K562 (cell line): ENCODE measurements at regions not wholly inside any gene's neighbourhood (a gene's known extent, or its start where the extent isn't known, plus 50 kb on each side); places are given as distances from the start of the nearest gene placed in this dataset.

Experiments
- ATAC-seq: fragments of 200-7000 bp; cut with Tn5 transposase; 3 replicates; pipeline ENCODE4 v1.9.1; 2020; ENCODE audit warnings: moderate library complexity
- BruUV-seq: library from RNA; stranded (reverse); fragments of 400-500 nt; replicated peaks from 2 replicates; lab custom pipeline; 2021; lab: Mats Ljungman, UMichigan
- CTCF ChIA-PET: fragments of 300-600 bp; formaldehyde crosslinking; extraction: SDS; loops from one replicate; lab custom pipeline; 2021; ENCODE audit warnings: low intra/inter-chr PET ratio; lab: Yijun Ruan, JAX
- POLR2A ChIA-PET: fragments of 300-600, 350-650 bp; sonication (Branson Sonifier 250); formaldehyde crosslinking; extraction: SDS; loops from one replicate; lab custom pipeline; 2021; ENCODE audit warnings: antibody characterized with exemption, inconsistent platforms; lab: Yijun Ruan, JAX
- DNase-seq, 4 experiments: peaks; one replicate each; pipeline versions ENCODE4 v3.0.0 to v3.0.0-alpha.2; 2011 to 2018; ENCODE audit warnings: low spot score in 3 of 4, mixed read lengths in 3 of 4; ENCODE audit errors: extremely low read depth in 1 of 4
- FAIRE-seq: peaks from 2 replicates; lab custom pipeline; 2011; peaks lifted over from hg19 to GRCh38; lab: Jason Lieb, UNC
- H2AFZ ChIP-seq: 2 replicates; pipeline ENCODE4 v1.6.0; 2011; ENCODE audit warnings: low read depth, low read length, control low read depth, inconsistent platforms
- H3K27ac ChIP-seq: fragments of 200-600 bp; 3 replicates; pipeline ENCODE4 v1.8.0; 2011; ENCODE audit warnings: low read depth, mild to moderate bottlenecking, control low read depth, inconsistent platforms, low read length, moderate library complexity, mixed read lengths; ENCODE audit errors: extremely low read depth
- H3K27me3 ChIP-seq, 2 experiments: fragments of 300-600 bp in 1 of 2; 2 replicates in 1 of 2; 3 replicates in 1 of 2; pipeline versions ENCODE4 v1.6.0 to v1.8.0; 2011; ENCODE audit warnings: inconsistent platforms in 2 of 2, low read length in 2 of 2, mild to moderate bottlenecking in 1 of 2, mixed read lengths in 1 of 2, moderate library complexity in 1 of 2; ENCODE audit not compliant: control insufficient read depth in 2 of 2, insufficient read depth in 2 of 2
- H3K36me3 ChIP-seq: fragments of 300-600 bp; 3 replicates; pipeline ENCODE4 v1.8.0; 2011; ENCODE audit warnings: mild to moderate bottlenecking, low read length, inconsistent platforms; ENCODE audit not compliant: control insufficient read depth, insufficient read depth
- H3K4me1 ChIP-seq, 2 experiments: fragments of 200-600 bp in 1 of 2; replicated peaks in 1 of 2; 2 replicates in 1 of 2; 3 replicates in 1 of 2; pipeline versions ENCODE4 v1.5.1 to v1.8.0; 2011; ENCODE audit warnings: inconsistent platforms in 2 of 2, low read length in 2 of 2, mild to moderate bottlenecking in 1 of 2, mixed read lengths in 1 of 2, moderate library complexity in 1 of 2; ENCODE audit not compliant: control insufficient read depth in 2 of 2, insufficient read depth in 2 of 2
- H3K4me2 ChIP-seq: 2 replicates; pipeline ENCODE4 v1.6.1; 2011; ENCODE audit warnings: low read length, control low read depth, inconsistent platforms, mixed read lengths; ENCODE audit not compliant: insufficient read depth
- H3K4me3 ChIP-seq: fragments of 200-600 bp; sonication (generic), shearing (Covaris generic); 2 replicates; pipeline ENCODE4 v1.5.1; 2016; ENCODE audit warnings: control low read depth, inconsistent platforms
- H3K79me2 ChIP-seq: fragments of 200-600 bp; 3 replicates; pipeline ENCODE4 v1.8.0; 2011; ENCODE audit warnings: low read length, inconsistent platforms; ENCODE audit not compliant: control insufficient read depth, insufficient read depth
- H3K9ac ChIP-seq, 2 experiments: 2 replicates each; pipeline versions ENCODE4 v1.6.0 to v1.6.1; 2011; ENCODE audit warnings: low read depth in 2 of 2, low read length in 2 of 2, control low read depth in 1 of 2, inconsistent platforms in 1 of 2, mild to moderate bottlenecking in 1 of 2, mixed read lengths in 1 of 2; ENCODE audit not compliant: insufficient read depth in 1 of 2
- H3K9me1 ChIP-seq: one replicate; pipeline ENCODE4 v1.6.0; 2011; ENCODE audit warnings: inconsistent platforms, mild to moderate bottlenecking, low read length, moderate library complexity; ENCODE audit not compliant: control insufficient read depth, insufficient read depth
- H3K9me3 ChIP-seq: replicated peaks from 2 replicates; pipeline ENCODE4 v1.5.1; 2011; ENCODE audit warnings: low read depth, low read length, inconsistent platforms; ENCODE audit not compliant: control insufficient read depth, insufficient read depth
- H4K20me1 ChIP-seq: replicated peaks from 2 replicates; pipeline ENCODE4 v1.6.1; 2011; ENCODE audit warnings: low read length, inconsistent platforms, mixed read lengths; ENCODE audit not compliant: control insufficient read depth, insufficient read depth
- HMG20B ChIP-seq: fragments of 250-450 bp; sonication (Bioruptor Pico); IDR thresholded peaks from 2 replicates; pipeline ENCODE4 v1.5.0; 2021; ENCODE audit warnings: mild to moderate bottlenecking
- ILK ChIP-seq: fragments of 450-650 bp; IDR thresholded peaks from 2 replicates; pipeline ENCODE4 v1.6.1; 2016; ENCODE audit warnings: missing genetic modification characterization, low read depth, mild to moderate bottlenecking, missing compliant biosample characterization, moderate library complexity, borderline replicate concordance
- JUN ChIP-seq, 2 experiments: sonication (generic) in 1 of 2; formaldehyde crosslinking in 1 of 2; IDR thresholded peaks; 2 replicates each; pipeline versions ENCODE4 v1.6.1 to v1.8.0; 2012 to 2022; ENCODE audit warnings: borderline replicate concordance in 2 of 2, mild to moderate bottlenecking in 2 of 2, improper control_type of control experiment in 1 of 2, low read depth in 1 of 2, low read length in 1 of 2, missing genetic modification reagents in 1 of 2
- NFXL1 ChIP-seq: fragments of 450-650 bp; formaldehyde crosslinking; IDR thresholded peaks from 2 replicates; pipeline ENCODE4 v1.4.0; 2021; ENCODE audit warnings: mild to moderate bottlenecking
- SNRNP70 ChIP-seq: fragments of 200-400 bp; formaldehyde crosslinking; optimal IDR thresholded peaks from 2 replicates; pipeline ENCODE3; 2017; ENCODE audit warnings: low read depth, low read length
- ZKSCAN3 ChIP-seq: fragments of 250-450 bp; sonication (Bioruptor Pico); IDR thresholded peaks from 2 replicates; pipeline ENCODE4 v1.4.0; 2020
- WGBS: fragments of 100-300 bp; shearing (Covaris generic); methylation state at CpG from one replicate; pipeline ENCODE4 v1.1.6; 2016; ENCODE audit warnings: low coverage, mixed read lengths; ENCODE audit not compliant: insufficient coverage; ENCODE audit errors: missing lambda C conversion rate; 5-methylcytosine and 5-hydroxymethylcytosine counted together
- in situ Hi-C: fragments of 300-500 bp; cut with MboI; formaldehyde crosslinking; loops from 4 replicates; pipeline ENCODE4 v1.15.0; 2018; ENCODE audit warnings: inconsistent platforms, mixed read lengths
- intact Hi-C: fragments of 100-400 bp; cut with micrococcal nuclease; formaldehyde crosslinking; loops from 2 replicates; pipeline ENCODE4 v1.14.2; 2022
- TF ChIP-seq, protein P1 (sequence below): sonication (generic); formaldehyde crosslinking; IDR thresholded peaks from 2 replicates; pipeline ENCODE4 v1.9.0; 2022; ENCODE audit warnings: mild to moderate bottlenecking, missing genetic modification reagents

- TF ChIP-seq, protein P1, sequence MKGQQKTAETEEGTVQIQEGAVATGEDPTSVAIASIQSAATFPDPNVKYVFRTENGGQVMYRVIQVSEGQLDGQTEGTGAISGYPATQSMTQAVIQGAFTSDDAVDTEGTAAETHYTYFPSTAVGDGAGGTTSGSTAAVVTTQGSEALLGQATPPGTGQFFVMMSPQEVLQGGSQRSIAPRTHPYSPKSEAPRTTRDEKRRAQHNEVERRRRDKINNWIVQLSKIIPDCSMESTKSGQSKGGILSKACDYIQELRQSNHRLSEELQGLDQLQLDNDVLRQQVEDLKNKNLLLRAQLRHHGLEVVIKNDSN: no peak
- no peak for TF ChIP-seq JUN (IDR thresholded peaks at IDR 0.05; ENCODE audit: borderline replicate concordance, low read depth, low read length)
- no peak for TF ChIP-seq JUN (CRISPR knock-in tag; IDR thresholded peaks at IDR 0.05; ENCODE audit: borderline replicate concordance)
- no peak for TF ChIP-seq ILK (tag)
- no peak for TF ChIP-seq ZKSCAN3 (CRISPR knock-in tag)
- TF ChIP-seq NFXL1: no peak
- TF ChIP-seq HMG20B (CRISPR knock-in tag): no peak
- TF ChIP-seq SNRNP70: no peak
- TF ChIP-seq, all 486 proteins: peak for 0
- no peaks in the 10 kb centered on the region for H3K9me1 ChIP-seq
- CTCF ChIA-PET: no interaction called here
- 0% methylated on average over 2 of the region's 2 CpGs for WGBS
- no peak overlapping the region for H3K27ac ChIP-seq
- H3K36me3 ChIP-seq: no peaks in the 10 kb centered on the region
- no peaks in the 10 kb centered on the region for H3K27me3 ChIP-seq
- no peak overlapping the region for H3K4me2 ChIP-seq
- H2AFZ ChIP-seq: no peak overlapping the region
- no peaks in the 10 kb centered on the region for H3K9me3 ChIP-seq
- ATAC-seq (no peak), FAIRE-seq (no peak), DNase-seq (no peak)
- no peaks in the 10 kb centered on the region for H3K4me1 ChIP-seq
- H3K9ac ChIP-seq: no peak overlapping the region
- H3K79me2 ChIP-seq: no peaks in the 10 kb centered on the region
- POLR2A ChIA-PET: no interaction called here
- H3K4me3 ChIP-seq: no peak overlapping the region
- no peaks in the 10 kb centered on the region for H4K20me1 ChIP-seq
- no TSS peak for BruUV-seq
- in situ Hi-C loops: no loop called here
- intact Hi-C loops: no loop called here
Observed at GRCh38 chr14:26959437-26959836, 361.6 kb upstream of the NOVA1 start.
